ENCODE measurements at regions not wholly inside any gene's neighbourhood (a gene's known extent, or its start where the extent isn't known, plus 50 kb on each side); places are given as distances from the start of the nearest gene placed in this dataset.

- TF ChIP-seq CTCF (IDR thresholded peaks at IDR 0.05), result no peak
- no peak for TF ChIP-seq POLR2AphosphoS5 (IDR thresholded peaks at IDR 0.05; ENCODE audit: low read depth, low read length)
These were observed 105.9 kb upstream of the RMDN2 start for GRCh38 chr2:37819186-37819585.
